Body of pancreas (tissue), 4 donors: ENCODE measurements at regions not wholly inside any gene's neighbourhood (a gene's known extent, or its start where the extent isn't known, plus 50 kb on each side); places are given as distances from the start of the nearest gene placed in this dataset.

ENCODE experiments used
- POLR2A ChIP-seq, 3 donors: fragments of 450-650 bp; IDR thresholded peaks; one replicate each; pipeline ENCODE4 v1.6.1; 2016; ENCODE audit warnings: antibody characterized with exemption in 3 of 3, mild to moderate bottlenecking in 2 of 3
- TF ChIP-seq, protein P1 (sequence below), 7 experiments: fragments of 450-650 bp in 4 of 7; fragments of 200-600 bp in 3 of 7; sonication (generic) in 3 of 7; IDR thresholded peaks; one replicate each; pipeline ENCODE4 v1.5.1; 2016 to 2019; ENCODE audit warnings: antibody characterized with exemption in 7 of 7

GRCh38 chr12:124709722-124710687 is 142.6 kb upstream of the NCOR2 start:
- no peak for TF ChIP-seq POLR2A (IDR thresholded peaks at IDR 0.05)
- TF ChIP-seq, protein P1, sequence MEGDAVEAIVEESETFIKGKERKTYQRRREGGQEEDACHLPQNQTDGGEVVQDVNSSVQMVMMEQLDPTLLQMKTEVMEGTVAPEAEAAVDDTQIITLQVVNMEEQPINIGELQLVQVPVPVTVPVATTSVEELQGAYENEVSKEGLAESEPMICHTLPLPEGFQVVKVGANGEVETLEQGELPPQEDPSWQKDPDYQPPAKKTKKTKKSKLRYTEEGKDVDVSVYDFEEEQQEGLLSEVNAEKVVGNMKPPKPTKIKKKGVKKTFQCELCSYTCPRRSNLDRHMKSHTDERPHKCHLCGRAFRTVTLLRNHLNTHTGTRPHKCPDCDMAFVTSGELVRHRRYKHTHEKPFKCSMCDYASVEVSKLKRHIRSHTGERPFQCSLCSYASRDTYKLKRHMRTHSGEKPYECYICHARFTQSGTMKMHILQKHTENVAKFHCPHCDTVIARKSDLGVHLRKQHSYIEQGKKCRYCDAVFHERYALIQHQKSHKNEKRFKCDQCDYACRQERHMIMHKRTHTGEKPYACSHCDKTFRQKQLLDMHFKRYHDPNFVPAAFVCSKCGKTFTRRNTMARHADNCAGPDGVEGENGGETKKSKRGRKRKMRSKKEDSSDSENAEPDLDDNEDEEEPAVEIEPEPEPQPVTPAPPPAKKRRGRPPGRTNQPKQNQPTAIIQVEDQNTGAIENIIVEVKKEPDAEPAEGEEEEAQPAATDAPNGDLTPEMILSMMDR (IDR thresholded peaks at IDR 0.05): no peak
